ENCODE measurements at regions not wholly inside any gene's neighbourhood (a gene's known extent, or its start where the extent isn't known, plus 50 kb on each side); places are given as distances from the start of the nearest gene placed in this dataset.

DNA sequence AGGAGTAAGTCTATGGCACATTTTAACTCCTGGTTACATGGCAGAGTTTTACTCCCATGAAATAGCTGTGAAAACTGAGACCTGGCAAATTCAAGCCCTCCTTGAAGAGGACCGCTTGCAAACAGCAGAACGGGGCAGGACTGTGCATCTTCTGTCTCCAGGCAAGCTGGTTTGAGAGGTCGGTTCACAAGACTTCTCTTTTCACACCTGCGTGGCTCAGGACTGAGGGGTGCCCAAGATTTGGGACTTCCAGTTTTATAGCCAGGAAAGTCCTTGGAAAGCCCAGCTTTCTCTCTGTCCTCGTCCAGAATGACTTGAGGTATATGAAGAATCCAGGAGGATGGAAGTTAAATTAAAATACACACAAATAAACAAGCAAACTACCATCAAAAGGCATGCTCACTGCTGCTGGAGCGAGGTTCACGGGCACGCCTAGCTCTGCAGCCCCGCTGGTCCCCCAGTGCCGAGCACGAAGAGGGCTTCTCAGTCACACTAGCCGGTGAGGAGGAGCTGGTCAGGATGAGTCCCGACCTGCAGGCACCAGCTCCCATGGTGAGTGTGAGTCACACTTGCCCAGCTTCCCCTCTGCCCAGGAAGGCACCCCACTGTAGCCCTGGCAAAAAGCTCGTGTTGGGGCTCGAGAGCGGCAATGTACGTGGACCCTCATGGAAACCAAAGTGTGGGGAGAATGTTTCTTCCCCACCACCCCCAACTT, 1382.4 kb downstream of the BRD1 start:
- no peaks in the 10 kb centered on the region for H3K36me3 ChIP-seq (ENCODE audit: control insufficient read depth in 5 of 5, insufficient read depth in 5 of 5, low read length in 5 of 5)
- H3K9ac ChIP-seq (ENCODE audit: low read length in 5 of 5) = no peak overlapping the region
- no peak overlapping the region for H3K27ac ChIP-seq (ENCODE audit: low read depth, low read length)
- H3K9me3 ChIP-seq (ENCODE audit: control insufficient read depth in 5 of 5, low read length in 5 of 5) = peaks cover 0 to 6% (median 0%) of the 10 kb centered on the region in 5 donors
- H3K27me3 ChIP-seq (ENCODE audit: control insufficient read depth in 5 of 5, insufficient read depth in 4 of 5, low read length in 5 of 5) = peaks cover 0 to 24% (median 15%) of the 10 kb centered on the region in 5 donors
- no peaks in the 10 kb centered on the region for H3K4me1 ChIP-seq (ENCODE audit: control insufficient read depth in 5 of 5, insufficient read depth in 5 of 5, low read length in 5 of 5)
- H3K4me3 ChIP-seq (ENCODE audit: low read depth in 1 of 5, low read length in 5 of 5) = no peak overlapping the region

GRCh38 chr22:48444320-48445112, 1383.2 kb downstream of the BRD1 start:
- Histone ChIP-seq H3K9me3 (ENCODE audit: control insufficient read depth in 5 of 5, low read length in 5 of 5) (peaks cover 0 to 6% (median 0%) of the 10 kb centered on the region in 5 donors), H3K27me3 (ENCODE audit: control insufficient read depth in 5 of 5, insufficient read depth in 4 of 5, low read length in 5 of 5) (peaks cover 0 to 24% (median 15%) of the 10 kb centered on the region in 5 donors), H3K4me3 (ENCODE audit: low read depth in 1 of 5, low read length in 5 of 5) (no peak overlapping the region), H3K27ac (ENCODE audit: low read depth, low read length) (no peak overlapping the region), H3K4me1 (ENCODE audit: control insufficient read depth in 5 of 5, insufficient read depth in 5 of 5, low read length in 5 of 5) (no peaks in the 10 kb centered on the region), H3K36me3 (ENCODE audit: control insufficient read depth in 5 of 5, insufficient read depth in 5 of 5, low read length in 5 of 5) (no peaks in the 10 kb centered on the region), H3K9ac (ENCODE audit: low read length in 5 of 5) (no peak overlapping the region)

GRCh38 chr22:48443680-48444079, 1384.0 kb downstream of the BRD1 start:
- Histone ChIP-seq H3K9ac (ENCODE audit: low read length in 5 of 5) (no peak overlapping the region), H3K9me3 (ENCODE audit: control insufficient read depth in 5 of 5, low read length in 5 of 5) (peaks cover 0 to 3% (median 0%) of the 10 kb centered on the region in 5 donors), H3K36me3 (ENCODE audit: control insufficient read depth in 5 of 5, insufficient read depth in 5 of 5, low read length in 5 of 5) (no peaks in the 10 kb centered on the region), H3K27me3 (ENCODE audit: control insufficient read depth in 5 of 5, insufficient read depth in 4 of 5, low read length in 5 of 5) (peaks cover 0 to 26% (median 12%) of the 10 kb centered on the region in 5 donors), H3K27ac (ENCODE audit: low read depth, low read length) (no peak overlapping the region), H3K4me3 (ENCODE audit: low read depth in 1 of 5, low read length in 5 of 5) (no peak overlapping the region), H3K4me1 (ENCODE audit: control insufficient read depth in 5 of 5, insufficient read depth in 5 of 5, low read length in 5 of 5) (no peaks in the 10 kb centered on the region)

GRCh38 chr22:48442663-48443062, 1385.0 kb downstream of the BRD1 start:
- Histone ChIP-seq H3K4me1 (ENCODE audit: control insufficient read depth in 5 of 5, insufficient read depth in 5 of 5, low read length in 5 of 5) (no peaks in the 10 kb centered on the region), H3K27me3 (ENCODE audit: control insufficient read depth in 5 of 5, insufficient read depth in 4 of 5, low read length in 5 of 5) (peaks cover 0 to 19% (median 5%) of the 10 kb centered on the region in 5 donors), H3K9ac (ENCODE audit: low read length in 5 of 5) (no peak overlapping the region), H3K36me3 (ENCODE audit: control insufficient read depth in 5 of 5, insufficient read depth in 5 of 5, low read length in 5 of 5) (no peaks in the 10 kb centered on the region), H3K9me3 (ENCODE audit: control insufficient read depth in 5 of 5, low read length in 5 of 5) (no peaks in the 10 kb centered on the region), H3K4me3 (ENCODE audit: low read depth in 1 of 5, low read length in 5 of 5) (no peak overlapping the region), H3K27ac (ENCODE audit: low read depth, low read length) (no peak overlapping the region)

DNA sequence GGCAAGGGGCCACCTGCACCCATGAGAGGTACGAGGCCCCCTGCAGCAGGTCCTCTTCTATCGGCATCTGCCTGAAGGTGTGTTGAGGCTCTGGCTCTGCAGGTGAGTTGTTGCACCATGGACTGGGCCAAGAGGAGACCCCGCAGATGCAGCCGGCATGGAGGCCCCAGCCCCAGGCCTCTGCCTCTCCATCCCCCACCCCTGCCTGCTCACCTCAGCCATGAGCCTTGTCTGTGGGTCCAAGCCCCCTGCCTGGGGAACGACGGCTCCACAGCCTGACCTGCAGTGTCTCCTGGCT, 1386.2 kb downstream of the BRD1 start:
- Histone ChIP-seq H3K9me3 (ENCODE audit: control insufficient read depth in 5 of 5, low read length in 5 of 5) (no peaks in the 10 kb centered on the region), H3K27me3 (ENCODE audit: control insufficient read depth in 5 of 5, insufficient read depth in 4 of 5, low read length in 5 of 5) (peaks cover 0 to 19% (median 5%) of the 10 kb centered on the region in 5 donors), H3K9ac (ENCODE audit: low read length in 5 of 5) (no peak overlapping the region)

GRCh38 chr22:48440673-48441552, 1386.8 kb downstream of the BRD1 start:
- Histone ChIP-seq H3K27ac (ENCODE audit: low read depth, low read length) (no peak overlapping the region), H3K36me3 (ENCODE audit: control insufficient read depth in 5 of 5, insufficient read depth in 5 of 5, low read length in 5 of 5) (no peaks in the 10 kb centered on the region), H3K4me1 (ENCODE audit: control insufficient read depth in 5 of 5, insufficient read depth in 5 of 5, low read length in 5 of 5) (no peaks in the 10 kb centered on the region), H3K4me3 (ENCODE audit: low read depth in 1 of 5, low read length in 5 of 5) (no peak overlapping the region), H3K9ac (ENCODE audit: low read length in 5 of 5) (no peak overlapping the region), H3K27me3 (ENCODE audit: control insufficient read depth in 5 of 5, insufficient read depth in 4 of 5, low read length in 5 of 5) (peaks cover 0 to 19% (median 8%) of the 10 kb centered on the region in 5 donors), H3K9me3 (ENCODE audit: control insufficient read depth in 5 of 5, low read length in 5 of 5) (no peaks in the 10 kb centered on the region)

More for the DNA sequence above, 1386.2 kb downstream of the BRD1 start:
- Histone ChIP-seq H3K4me3 (ENCODE audit: low read depth in 1 of 5, low read length in 5 of 5) (no peak overlapping the region), H3K4me1 (ENCODE audit: control insufficient read depth in 5 of 5, insufficient read depth in 5 of 5, low read length in 5 of 5) (no peaks in the 10 kb centered on the region), H3K36me3 (ENCODE audit: control insufficient read depth in 5 of 5, insufficient read depth in 5 of 5, low read length in 5 of 5) (no peaks in the 10 kb centered on the region), H3K27ac (ENCODE audit: low read depth, low read length) (no peak overlapping the region)

DNA sequence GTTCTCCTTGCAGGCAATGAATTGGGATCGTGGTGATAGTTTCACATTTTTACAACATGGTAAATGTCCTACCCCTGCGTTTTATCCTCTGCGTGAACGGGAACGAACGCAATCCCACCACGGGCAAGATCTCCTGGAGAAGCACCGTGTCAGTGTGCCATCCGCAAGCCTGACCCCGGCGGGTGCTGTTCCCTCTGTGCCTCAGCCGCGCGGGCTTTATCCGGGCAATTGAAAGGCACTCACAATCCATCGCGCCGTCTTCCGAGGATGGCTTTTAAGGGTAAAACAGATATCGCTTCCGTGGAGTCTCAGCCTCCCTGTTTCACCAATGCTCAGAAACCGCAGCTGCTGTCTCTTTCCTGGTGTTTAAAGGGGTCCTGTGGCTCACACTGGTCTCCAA, 1387.5 kb downstream of the BRD1 start:
- Histone ChIP-seq H3K36me3 (ENCODE audit: control insufficient read depth in 5 of 5, insufficient read depth in 5 of 5, low read length in 5 of 5) (no peaks in the 10 kb centered on the region), H3K4me3 (ENCODE audit: low read depth in 1 of 5, low read length in 5 of 5) (no peak overlapping the region), H3K27ac (ENCODE audit: low read depth, low read length) (no peak overlapping the region), H3K27me3 (ENCODE audit: control insufficient read depth in 5 of 5, insufficient read depth in 4 of 5, low read length in 5 of 5) (peaks cover 0 to 19% (median 8%) of the 10 kb centered on the region in 5 donors), H3K9ac (ENCODE audit: low read length in 5 of 5) (no peak overlapping the region), H3K9me3 (ENCODE audit: control insufficient read depth in 5 of 5, low read length in 5 of 5) (no peaks in the 10 kb centered on the region), H3K4me1 (ENCODE audit: control insufficient read depth in 5 of 5, insufficient read depth in 5 of 5, low read length in 5 of 5) (no peaks in the 10 kb centered on the region)

- H3K27ac ChIP-seq (ENCODE audit: low read depth, low read length) = no peak overlapping the region
- H3K27me3 ChIP-seq (ENCODE audit: control insufficient read depth in 5 of 5, insufficient read depth in 4 of 5, low read length in 5 of 5) = peaks cover 0 to 17% (median 4%) of the 10 kb centered on the region in 5 donors
- H3K4me1 ChIP-seq (ENCODE audit: control insufficient read depth in 5 of 5, insufficient read depth in 5 of 5, low read length in 5 of 5) = no peaks in the 10 kb centered on the region
- H3K4me3 ChIP-seq (ENCODE audit: low read depth in 1 of 5, low read length in 5 of 5) = no peak overlapping the region
- H3K36me3 ChIP-seq (ENCODE audit: control insufficient read depth in 5 of 5, insufficient read depth in 5 of 5, low read length in 5 of 5) = no peaks in the 10 kb centered on the region
- no peaks in the 10 kb centered on the region for H3K9me3 ChIP-seq (ENCODE audit: control insufficient read depth in 5 of 5, low read length in 5 of 5)
- no peak overlapping the region for H3K9ac ChIP-seq (ENCODE audit: low read length in 5 of 5)
These were observed 1388.0 kb downstream of the BRD1 start for GRCh38 chr22:48439560-48440135.

DNA sequence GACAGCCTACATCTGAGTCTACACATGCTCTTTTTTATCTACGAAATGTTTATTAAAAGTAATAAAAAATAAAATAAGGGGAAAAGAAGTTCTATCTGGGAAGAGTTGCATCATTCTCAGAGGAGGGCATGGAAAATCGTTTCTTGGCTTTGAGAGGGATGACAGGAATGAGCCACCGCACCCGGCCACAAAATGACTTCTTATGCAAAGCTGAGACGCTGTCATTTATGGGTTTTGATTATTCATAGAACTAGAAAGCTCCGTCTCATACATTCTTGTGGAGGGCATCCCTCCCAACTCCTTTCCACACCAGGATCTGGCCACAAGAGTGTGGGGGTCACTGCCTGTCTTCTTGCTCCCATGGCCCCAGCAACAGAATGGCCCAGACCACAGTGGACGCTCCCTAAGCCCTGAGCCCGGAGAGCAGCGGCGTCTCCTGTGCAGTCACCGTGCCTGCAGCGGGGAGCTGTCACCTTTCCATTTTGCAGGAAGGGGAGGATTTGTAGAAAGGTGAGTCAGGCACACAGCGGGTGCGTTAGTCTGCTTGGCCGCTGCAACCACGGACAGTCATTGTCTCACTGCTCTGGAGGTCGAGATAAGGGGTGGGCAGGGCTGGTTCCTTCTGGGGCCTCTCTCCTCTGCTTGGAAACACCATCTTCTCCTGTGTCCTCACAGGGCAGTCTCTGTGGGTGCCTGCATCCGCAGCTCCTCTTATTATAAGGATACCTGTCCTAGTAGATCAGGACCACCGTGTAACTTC, 1388.7 kb downstream of the BRD1 start:
- no peak overlapping the region for H3K27ac ChIP-seq (ENCODE audit: low read depth, low read length)
- peaks cover 0 to 15% (median 2%) of the 10 kb centered on the region in 5 donors for H3K27me3 ChIP-seq (ENCODE audit: control insufficient read depth in 5 of 5, insufficient read depth in 4 of 5, low read length in 5 of 5)
- H3K36me3 ChIP-seq (ENCODE audit: control insufficient read depth in 5 of 5, insufficient read depth in 5 of 5, low read length in 5 of 5) = no peaks in the 10 kb centered on the region
- H3K9me3 ChIP-seq (ENCODE audit: control insufficient read depth in 5 of 5, low read length in 5 of 5) = no peaks in the 10 kb centered on the region
- H3K4me1 ChIP-seq (ENCODE audit: control insufficient read depth in 5 of 5, insufficient read depth in 5 of 5, low read length in 5 of 5) = no peaks in the 10 kb centered on the region
- no peak overlapping the region for H3K4me3 ChIP-seq (ENCODE audit: low read depth in 1 of 5, low read length in 5 of 5)
- no peak overlapping the region for H3K9ac ChIP-seq (ENCODE audit: low read length in 5 of 5)
